Activated CD8-positive, alpha-beta T cell treated with anti-CD3 and anti-CD28 coated beads for 36 hours (primary cell): ENCODE measurements at regions not wholly inside any gene's neighbourhood (a gene's known extent, or its start where the extent isn't known, plus 50 kb on each side); places are given as distances from the start of the nearest gene placed in this dataset.

Experiments
- ATAC-seq: fragments of 200-7000 bp; cut with Tn5 transposase; one replicate; pipeline ENCODE4 v1.10.0; 2021; ENCODE audit warnings: mild to moderate bottlenecking, moderate library complexity
- CTCF ChIA-PET: fragments of 350-600 bp; sonication (Branson Sonifier 250); formaldehyde crosslinking; loops from one replicate; lab custom pipeline; 2021; ENCODE audit warnings: antibody characterized with exemption; lab: Charles Lee
- POLR2A ChIA-PET: fragments of 350-600 bp; sonication (Branson Sonifier 250); formaldehyde crosslinking; loops from one replicate; lab custom pipeline; 2021; ENCODE audit warnings: antibody characterized with exemption; lab: Charles Lee
- DNase-seq: peaks from one replicate; pipeline ENCODE4 v3.0.0-alpha.2; 2020
- H3K27ac Mint-ChIP-seq: one replicate; pipeline ENCODE4 v1.8.0; 2021; ENCODE audit warnings: mild to moderate bottlenecking, mixed read lengths
- H3K27me3 Mint-ChIP-seq: one replicate; pipeline ENCODE4 v1.8.0; 2021; ENCODE audit warnings: mixed read lengths
- H3K36me3 Mint-ChIP-seq: one replicate; pipeline ENCODE4 v1.8.0; 2021; ENCODE audit warnings: low read depth, mixed read lengths
- H3K4me1 Mint-ChIP-seq: one replicate; pipeline ENCODE4 v1.8.0; 2021; ENCODE audit warnings: low read depth, mixed read lengths
- H3K4me3 Mint-ChIP-seq: one replicate; pipeline ENCODE4 v1.8.0; 2021; ENCODE audit warnings: mild to moderate bottlenecking, moderate library complexity, mixed read lengths
- H3K9me3 Mint-ChIP-seq: one replicate; pipeline ENCODE4 v1.8.0; 2021; ENCODE audit warnings: mixed read lengths
- intact Hi-C: fragments of 100-400 bp; cut with micrococcal nuclease; formaldehyde crosslinking; loops from one replicate; pipeline ENCODE4 v1.10.0; 2022
- TF ChIP-seq, protein P1 (sequence below): fragments of 200-600 bp; IDR thresholded peaks from one replicate; pipeline ENCODE4 v1.8.0; 2022; ENCODE audit warnings: antibody characterized with exemption, mild to moderate bottlenecking

DNA sequence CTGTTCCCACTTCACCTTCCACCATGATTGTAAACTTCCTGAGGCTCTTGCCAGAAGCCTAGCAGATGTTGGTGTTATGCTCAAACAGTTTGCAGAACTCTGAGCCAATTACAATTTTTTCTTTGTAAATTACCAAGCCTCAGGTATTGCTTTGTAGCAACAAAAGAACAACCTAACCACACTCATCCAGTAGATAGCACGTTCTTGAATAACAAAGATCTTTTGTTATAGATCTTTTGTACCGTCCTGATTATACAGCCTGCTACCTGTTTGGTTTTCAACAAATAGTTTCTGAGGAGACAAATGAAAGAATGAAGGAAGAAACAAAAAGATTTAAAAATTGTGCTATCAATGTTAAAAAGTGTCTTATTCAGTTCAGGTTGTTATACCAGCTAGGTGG lies 474.7 kb upstream of the ALCAM start:
- H3K27me3 Mint-ChIP-seq: no peaks in the 10 kb centered on the region

DNA sequence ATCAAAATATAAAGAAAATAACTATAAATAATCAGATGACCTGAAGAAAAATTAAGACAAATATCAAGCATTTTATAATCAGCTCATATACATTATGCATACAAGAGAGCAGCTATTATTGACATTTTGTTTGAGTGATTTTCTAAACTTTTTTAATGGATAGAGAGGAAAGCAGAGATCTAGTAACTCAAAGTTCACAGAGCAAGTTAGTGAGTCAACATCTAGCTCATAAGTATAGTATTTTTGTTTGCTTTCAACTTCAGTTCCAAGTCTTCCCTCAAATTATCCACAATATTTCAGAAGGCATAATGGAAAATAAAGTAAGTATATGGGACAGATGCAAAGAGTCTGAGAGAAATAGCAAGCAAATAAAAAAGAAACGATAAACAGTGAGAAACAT lies 470.1 kb upstream of the ALCAM start:
- POLR2A ChIA-PET: no interaction called here
- Mint-ChIP-seq H3K27ac (no peak overlapping the region), H3K9me3 (no peaks in the 10 kb centered on the region), H3K4me3 (no peak overlapping the region), H3K36me3 (no peaks in the 10 kb centered on the region), H3K4me1 (no peaks in the 10 kb centered on the region), H3K27me3 (no peaks in the 10 kb centered on the region)
- intact Hi-C loops: no loop called here
- CTCF ChIA-PET: no interaction called here
- TF ChIP-seq, protein P1, sequence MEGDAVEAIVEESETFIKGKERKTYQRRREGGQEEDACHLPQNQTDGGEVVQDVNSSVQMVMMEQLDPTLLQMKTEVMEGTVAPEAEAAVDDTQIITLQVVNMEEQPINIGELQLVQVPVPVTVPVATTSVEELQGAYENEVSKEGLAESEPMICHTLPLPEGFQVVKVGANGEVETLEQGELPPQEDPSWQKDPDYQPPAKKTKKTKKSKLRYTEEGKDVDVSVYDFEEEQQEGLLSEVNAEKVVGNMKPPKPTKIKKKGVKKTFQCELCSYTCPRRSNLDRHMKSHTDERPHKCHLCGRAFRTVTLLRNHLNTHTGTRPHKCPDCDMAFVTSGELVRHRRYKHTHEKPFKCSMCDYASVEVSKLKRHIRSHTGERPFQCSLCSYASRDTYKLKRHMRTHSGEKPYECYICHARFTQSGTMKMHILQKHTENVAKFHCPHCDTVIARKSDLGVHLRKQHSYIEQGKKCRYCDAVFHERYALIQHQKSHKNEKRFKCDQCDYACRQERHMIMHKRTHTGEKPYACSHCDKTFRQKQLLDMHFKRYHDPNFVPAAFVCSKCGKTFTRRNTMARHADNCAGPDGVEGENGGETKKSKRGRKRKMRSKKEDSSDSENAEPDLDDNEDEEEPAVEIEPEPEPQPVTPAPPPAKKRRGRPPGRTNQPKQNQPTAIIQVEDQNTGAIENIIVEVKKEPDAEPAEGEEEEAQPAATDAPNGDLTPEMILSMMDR: no peak
- DNase-seq (no peak), ATAC-seq (no peak)

More for the DNA sequence above, 474.7 kb upstream of the ALCAM start:
- ChIA-PET POLR2A (no interaction called here), CTCF (no interaction called here)
- no peak for ATAC-seq
- no peak for DNase-seq
- TF ChIP-seq, protein P1: no peak
- Mint-ChIP-seq H3K4me1 (no peaks in the 10 kb centered on the region), H3K27ac (no peak overlapping the region), H3K4me3 (no peak overlapping the region), H3K36me3 (no peaks in the 10 kb centered on the region), H3K9me3 (no peaks in the 10 kb centered on the region)
- intact Hi-C loops: no loop called here

DNA sequence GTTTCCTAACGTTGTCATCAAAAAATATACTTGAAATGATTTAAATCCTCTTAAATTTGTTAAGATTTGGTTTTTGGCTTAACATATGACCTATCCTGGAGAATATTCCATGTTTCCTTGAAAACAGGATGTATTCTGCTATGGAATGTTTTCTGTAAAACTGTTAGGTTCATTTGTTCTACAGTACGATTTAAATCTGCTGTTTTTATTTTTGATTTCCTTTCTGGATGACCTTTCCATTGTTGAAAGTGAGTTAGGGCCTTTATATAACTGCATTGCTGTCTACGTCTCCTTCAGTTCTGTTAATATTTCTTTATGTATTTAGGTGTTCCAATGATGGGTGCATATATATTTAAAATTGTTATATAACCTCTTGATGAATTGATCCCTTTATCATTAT lies 465.3 kb upstream of the ALCAM start:
- Mint-ChIP-seq H3K27ac (no peak overlapping the region), H3K9me3 (peaks cover 4% of the 10 kb centered on the region), H3K36me3 (no peaks in the 10 kb centered on the region), H3K4me1 (no peaks in the 10 kb centered on the region), H3K27me3 (no peaks in the 10 kb centered on the region), H3K4me3 (no peak overlapping the region)
- intact Hi-C loops: no loop called here
- DNase-seq (no peak), ATAC-seq (no peak)
- ChIA-PET POLR2A (no interaction called here), CTCF (no interaction called here)
- TF ChIP-seq, protein P1: no peak

DNA sequence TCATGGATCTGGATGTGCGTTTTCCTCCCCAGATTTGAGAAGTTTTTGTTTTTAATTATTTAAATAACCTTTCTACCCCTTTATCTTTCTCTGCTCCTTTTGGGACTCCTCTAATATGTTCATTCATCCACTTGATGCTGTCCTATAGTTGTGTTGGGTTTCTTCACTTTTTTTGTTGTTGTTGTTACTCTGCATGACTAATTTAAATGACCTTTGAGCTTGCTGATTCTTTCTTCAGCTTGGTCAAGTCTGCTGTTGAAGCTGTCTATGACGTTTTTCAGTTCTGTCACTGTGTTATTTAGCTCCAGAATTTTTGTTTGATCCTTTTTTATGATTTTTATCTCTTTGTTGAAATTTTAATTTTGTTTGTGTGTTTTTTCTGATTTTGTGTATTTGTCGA lies 463.6 kb upstream of the ALCAM start:
- Mint-ChIP-seq H3K27ac (no peak overlapping the region), H3K27me3 (no peaks in the 10 kb centered on the region), H3K36me3 (no peaks in the 10 kb centered on the region), H3K4me1 (no peaks in the 10 kb centered on the region), H3K4me3 (no peak overlapping the region), H3K9me3 (peaks cover 4% of the 10 kb centered on the region)
- intact Hi-C loops: no loop called here
- ATAC-seq (no peak), DNase-seq (no peak)
- ChIA-PET POLR2A (no interaction called here), CTCF (no interaction called here)
- TF ChIP-seq, protein P1: no peak

DNA sequence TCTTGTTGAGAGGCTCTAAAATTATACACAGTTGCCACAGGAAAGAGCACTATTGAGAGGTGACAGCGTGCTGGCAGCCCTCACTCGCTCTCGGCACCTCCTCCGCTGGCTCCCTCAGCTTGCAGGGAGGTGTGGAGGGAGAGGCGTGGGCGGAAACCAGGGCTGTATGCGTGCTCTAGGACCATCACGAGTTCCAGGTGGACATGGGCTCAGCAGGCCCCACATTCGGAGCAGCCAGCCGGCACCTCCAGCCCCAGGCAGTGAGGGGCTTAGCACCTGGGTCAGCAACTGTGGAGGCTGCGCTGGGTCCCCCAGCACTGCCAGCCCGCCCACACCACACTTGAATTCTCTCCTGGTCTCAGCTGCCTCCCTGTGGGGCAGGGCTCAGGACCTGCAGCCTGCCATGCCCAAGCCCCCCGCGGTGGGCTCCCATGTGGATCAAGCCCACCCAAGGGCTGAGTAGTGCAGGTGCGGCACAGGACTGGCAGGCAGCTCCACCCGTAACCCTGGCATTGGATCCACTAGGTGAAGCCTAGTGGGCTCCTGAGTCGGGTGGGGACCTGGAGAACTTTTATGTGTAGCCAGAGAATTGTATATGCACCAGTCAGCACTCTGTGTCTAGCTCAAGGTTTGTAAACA lies 460.6 kb upstream of the ALCAM start:
- H3K27ac Mint-ChIP-seq: no peak overlapping the region
- H3K27me3 Mint-ChIP-seq: no peaks in the 10 kb centered on the region
- H3K4me3 Mint-ChIP-seq: no peak overlapping the region
- intact Hi-C loops: no loop called here
- H3K36me3 Mint-ChIP-seq: no peaks in the 10 kb centered on the region
- H3K9me3 Mint-ChIP-seq: peaks cover 4% of the 10 kb centered on the region
- ATAC-seq: no peak
- TF ChIP-seq, protein P1: no peak
- POLR2A ChIA-PET: no interaction called here
- H3K4me1 Mint-ChIP-seq: no peaks in the 10 kb centered on the region
- DNase-seq: no peak
- CTCF ChIA-PET: no interaction called here
